OCI-LY7 (cell line): ENCODE measurements at regions not wholly inside any gene's neighbourhood (a gene's known extent, or its start where the extent isn't known, plus 50 kb on each side); places are given as distances from the start of the nearest gene placed in this dataset.

Source experiments
- EZH2phosphoT487 ChIP-seq: fragments of 200-600 bp; sonication (generic); IDR thresholded peaks from 2 replicates; pipeline ENCODE4 v1.6.1; 2018; ENCODE audit warnings: low read depth, borderline replicate concordance, mild to moderate bottlenecking, mixed run types, antibody characterized with exemption, low read length, moderate library complexity, mixed read lengths
- TF ChIP-seq, protein P1 (sequence below): fragments of 200-600 bp; sonication (generic); conservative IDR thresholded peaks from 2 replicates; pipeline ENCODE4 v1.5.1; 2014; ENCODE audit warnings: mild to moderate bottlenecking, antibody characterized with exemption, low read length, moderate library complexity, mixed read lengths

DNA sequence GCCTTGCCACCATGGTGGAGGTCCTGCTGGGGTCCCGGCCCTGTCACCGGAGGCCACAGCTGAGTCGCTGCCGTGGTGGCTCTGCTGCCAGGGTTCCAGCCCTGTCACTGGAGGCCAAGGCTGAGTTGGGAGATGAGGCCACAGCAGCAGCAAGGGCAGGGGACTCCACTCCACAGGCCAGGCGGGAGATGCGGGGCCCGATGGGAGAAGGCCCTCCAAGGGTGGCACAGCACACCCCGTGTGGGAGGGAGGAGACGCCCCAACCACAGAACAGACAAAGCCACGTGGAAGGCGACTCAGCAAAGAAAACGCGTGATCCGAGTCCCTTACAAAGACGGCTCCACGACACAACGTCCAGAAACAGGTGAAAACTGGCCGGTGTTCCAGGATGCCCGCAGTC is 159.3 kb downstream of the BRD1 start:
- TF ChIP-seq, protein P1, sequence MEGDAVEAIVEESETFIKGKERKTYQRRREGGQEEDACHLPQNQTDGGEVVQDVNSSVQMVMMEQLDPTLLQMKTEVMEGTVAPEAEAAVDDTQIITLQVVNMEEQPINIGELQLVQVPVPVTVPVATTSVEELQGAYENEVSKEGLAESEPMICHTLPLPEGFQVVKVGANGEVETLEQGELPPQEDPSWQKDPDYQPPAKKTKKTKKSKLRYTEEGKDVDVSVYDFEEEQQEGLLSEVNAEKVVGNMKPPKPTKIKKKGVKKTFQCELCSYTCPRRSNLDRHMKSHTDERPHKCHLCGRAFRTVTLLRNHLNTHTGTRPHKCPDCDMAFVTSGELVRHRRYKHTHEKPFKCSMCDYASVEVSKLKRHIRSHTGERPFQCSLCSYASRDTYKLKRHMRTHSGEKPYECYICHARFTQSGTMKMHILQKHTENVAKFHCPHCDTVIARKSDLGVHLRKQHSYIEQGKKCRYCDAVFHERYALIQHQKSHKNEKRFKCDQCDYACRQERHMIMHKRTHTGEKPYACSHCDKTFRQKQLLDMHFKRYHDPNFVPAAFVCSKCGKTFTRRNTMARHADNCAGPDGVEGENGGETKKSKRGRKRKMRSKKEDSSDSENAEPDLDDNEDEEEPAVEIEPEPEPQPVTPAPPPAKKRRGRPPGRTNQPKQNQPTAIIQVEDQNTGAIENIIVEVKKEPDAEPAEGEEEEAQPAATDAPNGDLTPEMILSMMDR, result no peak
- TF ChIP-seq EZH2phosphoT487, result no peak
